ENCODE measurements at regions not wholly inside any gene's neighbourhood (a gene's known extent, or its start where the extent isn't known, plus 50 kb on each side); places are given as distances from the start of the nearest gene placed in this dataset.

DNA sequence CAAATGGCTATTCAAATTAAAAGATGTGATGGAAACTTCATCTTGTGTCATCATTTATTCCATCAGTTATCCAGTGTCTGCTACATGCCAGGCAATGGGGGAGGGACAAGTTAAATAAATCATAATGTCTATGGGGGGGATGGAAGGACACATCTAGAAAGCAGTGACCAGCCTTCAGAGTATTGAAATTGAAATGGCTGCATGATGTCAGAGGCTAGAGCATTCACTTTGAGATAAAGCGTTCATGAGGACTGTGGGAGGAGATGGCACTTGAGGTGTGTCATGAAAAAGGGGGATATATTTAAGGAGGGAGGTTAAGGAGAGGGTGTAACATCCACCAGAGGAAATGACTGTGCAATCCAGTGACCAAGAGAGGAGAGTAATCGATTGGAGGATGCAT is 50.6 kb downstream of the SLIT2 start:
- 92% methylated on average over 2 of the region's 2 CpGs for WGBS
- DNase-seq (ENCODE audit: extremely low spot score) = no peak
- Histone ChIP-seq H3K36me3 (ENCODE audit: insufficient read depth) (no peaks in the 10 kb centered on the region), H3K4me3 (ENCODE audit: low read depth, low read length) (no peak overlapping the region), H3K4me1 (ENCODE audit: insufficient read depth) (no peaks in the 10 kb centered on the region), H3K27ac (ENCODE audit: low read depth) (no peak overlapping the region)

DNA sequence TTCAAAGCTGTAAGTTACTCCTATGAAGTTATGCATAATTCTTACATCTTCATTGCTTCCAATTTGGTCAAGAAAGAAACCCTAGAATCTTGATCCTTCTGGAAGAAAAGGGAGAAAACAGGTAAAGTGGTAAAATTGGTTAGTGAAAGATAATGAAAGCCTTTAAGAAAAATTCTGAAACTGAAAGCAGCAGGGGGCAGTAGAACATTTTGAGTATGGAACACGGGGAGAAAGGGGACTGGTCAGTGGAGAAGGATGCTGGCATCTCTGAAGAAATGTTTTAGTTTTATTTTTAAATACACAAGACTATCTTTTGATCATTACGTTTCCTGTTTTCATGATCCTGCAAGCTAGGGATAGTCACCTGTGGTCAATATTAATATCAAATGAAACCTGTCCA is 54.3 kb downstream of the SLIT2 start:
- 45% methylated on average over 2 of the region's 2 CpGs for WGBS
- no peak overlapping the region for H3K27ac ChIP-seq (ENCODE audit: low read depth)
- no peak for DNase-seq (ENCODE audit: extremely low spot score)
- no peaks in the 10 kb centered on the region for H3K36me3 ChIP-seq (ENCODE audit: insufficient read depth)
- no peaks in the 10 kb centered on the region for H3K4me1 ChIP-seq (ENCODE audit: insufficient read depth)
- no peak overlapping the region for H3K4me3 ChIP-seq (ENCODE audit: low read depth, low read length)

DNA sequence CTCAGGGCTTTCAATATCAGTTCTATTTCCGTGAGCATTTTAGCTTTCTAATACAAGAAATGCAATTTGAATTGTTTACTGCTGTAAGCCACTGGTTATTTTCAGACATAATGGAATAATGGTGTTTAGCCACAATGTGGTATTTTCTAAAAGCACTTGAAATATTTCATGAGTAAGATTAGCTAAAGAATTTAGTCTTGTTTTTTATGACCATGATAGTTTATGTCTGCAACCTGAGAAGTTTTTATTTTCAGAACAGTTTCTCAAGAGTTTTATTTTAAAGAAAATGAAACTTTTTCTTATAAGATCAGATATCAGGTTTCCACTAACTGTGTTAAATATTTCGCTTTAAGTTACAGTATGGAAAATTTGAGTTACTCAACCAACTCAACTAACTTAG is 60.2 kb downstream of the SLIT2 start:
- DNase-seq (ENCODE audit: extremely low spot score) = no peak
- Histone ChIP-seq H3K4me3 (ENCODE audit: low read depth, low read length) (no peak overlapping the region), H3K27ac (ENCODE audit: low read depth) (no peak overlapping the region), H3K36me3 (ENCODE audit: insufficient read depth) (no peaks in the 10 kb centered on the region), H3K4me1 (ENCODE audit: insufficient read depth) (no peaks in the 10 kb centered on the region)
- WGBS = 84% methylated on average over 2 of the region's 2 CpGs

DNA sequence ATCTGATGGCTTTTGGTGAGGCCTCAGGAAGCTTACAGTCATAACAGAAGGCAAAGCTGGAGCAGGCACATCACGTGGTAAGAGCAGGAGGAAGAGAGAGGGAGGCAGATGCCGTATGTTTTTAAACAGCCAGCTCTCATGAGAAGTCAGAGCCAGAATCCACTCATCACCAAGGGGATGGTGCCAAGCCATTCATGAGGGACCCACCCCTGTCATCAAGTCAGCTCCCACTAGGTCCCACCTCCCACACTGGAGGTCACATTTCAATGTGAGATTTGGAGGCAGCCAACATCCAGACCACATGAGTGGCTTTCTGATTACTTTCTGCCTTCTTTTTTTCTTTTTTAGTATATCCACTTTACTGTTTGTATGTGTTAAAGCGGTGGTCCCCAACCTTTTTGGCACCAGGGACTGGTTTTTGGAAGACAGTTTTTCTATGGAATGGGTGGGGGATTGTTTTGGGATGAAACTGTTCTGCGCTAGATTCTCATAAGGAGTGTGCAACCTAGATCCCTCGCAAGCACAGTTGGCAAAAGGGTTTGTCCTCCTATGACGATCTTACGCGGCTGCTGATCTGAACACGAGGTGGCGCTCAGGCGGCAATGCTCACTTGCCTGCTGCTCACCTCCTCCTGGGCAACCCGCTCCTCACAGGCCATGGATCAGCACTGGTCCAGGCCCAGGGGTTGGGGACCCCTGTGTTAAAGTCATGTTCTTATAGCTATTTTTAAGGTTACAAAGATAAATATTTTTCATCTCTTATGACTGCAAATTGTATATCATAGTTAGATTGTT is 61.7 kb downstream of the SLIT2 start:
- Histone ChIP-seq H3K36me3 (ENCODE audit: insufficient read depth) (no peaks in the 10 kb centered on the region), H3K4me3 (ENCODE audit: low read depth, low read length) (no peak overlapping the region), H3K27ac (ENCODE audit: low read depth) (no peak overlapping the region), H3K4me1 (ENCODE audit: insufficient read depth) (no peaks in the 10 kb centered on the region)
- WGBS = 74% methylated on average over 12 of the region's 12 CpGs
- no peak for DNase-seq (ENCODE audit: extremely low spot score)

DNA sequence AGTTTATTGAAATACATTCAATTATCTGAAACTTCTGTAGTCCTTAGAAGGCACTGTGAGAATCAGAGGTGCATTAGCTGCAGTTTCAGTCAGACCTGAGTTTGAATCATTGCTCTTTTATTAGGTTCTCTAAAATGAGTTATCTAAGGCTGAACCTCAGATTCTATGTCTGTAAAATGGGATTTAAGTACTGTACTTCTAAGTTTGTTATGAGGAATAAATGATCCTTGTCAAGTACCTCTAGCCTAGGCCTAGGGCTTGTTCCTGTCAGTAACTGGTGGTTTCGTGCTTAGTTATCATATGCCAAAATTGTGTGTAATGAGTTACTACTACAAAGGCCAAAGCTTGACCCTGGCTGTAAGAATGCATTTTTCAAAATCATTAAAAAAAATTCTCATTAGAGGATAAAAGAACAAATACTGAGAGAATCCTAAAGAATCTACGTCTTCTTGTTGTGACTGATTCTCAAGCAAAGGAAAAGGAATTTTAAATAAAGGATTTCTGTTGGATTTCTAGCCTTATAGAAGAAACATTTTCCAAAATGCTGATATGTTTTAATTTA is 65.8 kb downstream of the SLIT2 start:
- Histone ChIP-seq H3K4me3 (ENCODE audit: low read depth, low read length) (no peak overlapping the region), H3K27ac (ENCODE audit: low read depth) (no peak overlapping the region), H3K36me3 (ENCODE audit: insufficient read depth) (no peaks in the 10 kb centered on the region), H3K4me1 (ENCODE audit: insufficient read depth) (no peaks in the 10 kb centered on the region)
- DNase-seq (ENCODE audit: extremely low spot score) = no peak
- 57% methylated on average over 2 of the region's 2 CpGs for WGBS

DNA sequence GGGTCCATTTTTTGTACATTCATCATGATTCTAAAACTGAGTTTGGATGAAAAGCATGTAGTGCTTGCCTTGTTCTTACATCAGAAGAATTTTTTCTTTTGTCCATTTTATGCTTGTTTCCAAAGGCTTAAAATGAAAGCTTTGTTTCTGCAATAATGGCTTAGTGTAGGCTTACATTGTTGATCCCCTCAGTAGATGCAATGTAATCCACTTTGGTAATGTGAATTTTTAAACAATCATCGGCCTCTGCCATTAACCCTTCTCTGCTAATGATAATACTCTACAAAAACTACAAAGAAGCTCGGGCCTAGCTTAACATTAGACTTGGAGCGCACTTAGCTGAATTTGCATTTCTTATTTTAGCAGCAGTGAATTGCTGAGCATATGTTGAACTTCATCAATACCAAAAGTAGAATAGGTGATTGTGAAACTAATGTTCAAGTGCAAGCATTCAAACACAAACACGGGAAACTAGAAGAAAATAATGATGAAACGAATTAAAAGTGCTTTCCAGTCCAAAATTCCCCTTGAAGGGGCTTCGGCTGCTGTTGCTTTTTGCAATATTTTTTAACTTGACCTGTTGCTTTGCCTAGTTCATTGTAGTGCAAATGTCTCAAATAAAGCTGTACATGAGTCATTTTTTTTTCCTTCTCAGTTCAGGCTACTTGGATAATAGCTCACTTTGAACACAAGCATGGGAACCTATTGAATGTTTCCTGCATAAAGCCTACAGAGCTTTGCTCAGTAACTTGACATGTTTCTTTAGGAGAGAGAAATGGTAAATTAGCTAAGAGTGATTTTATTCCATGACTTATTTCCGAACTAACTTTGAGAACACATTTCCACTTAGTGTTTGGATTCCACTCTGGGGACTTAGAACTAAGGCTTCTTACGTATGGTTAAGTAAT is 66.5 kb downstream of the SLIT2 start:
- no peak overlapping the region for H3K27ac ChIP-seq (ENCODE audit: low read depth)
- WGBS = 54% methylated on average over 8 of the region's 8 CpGs
- no peak for DNase-seq (ENCODE audit: extremely low spot score)
- H3K36me3 ChIP-seq (ENCODE audit: insufficient read depth) = no peaks in the 10 kb centered on the region
- no peaks in the 10 kb centered on the region for H3K4me1 ChIP-seq (ENCODE audit: insufficient read depth)
- no peak overlapping the region for H3K4me3 ChIP-seq (ENCODE audit: low read depth, low read length)

DNA sequence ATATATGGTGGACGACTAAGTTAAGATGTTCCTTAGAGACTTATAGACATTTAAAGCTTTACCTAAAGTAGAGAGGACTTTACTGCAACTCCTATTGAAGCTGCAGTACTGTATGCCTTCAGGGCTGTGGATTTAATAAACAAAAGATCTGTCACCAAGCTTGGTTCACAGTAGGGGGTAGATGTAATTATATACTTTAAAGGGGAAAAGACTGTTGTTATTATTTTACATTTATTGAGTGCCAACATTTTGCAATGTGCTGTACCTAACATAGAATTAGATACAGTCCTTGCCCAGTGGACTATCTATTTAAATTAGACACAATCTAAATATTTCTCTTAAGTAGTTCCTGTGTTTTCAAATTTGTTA is 67.2 kb downstream of the SLIT2 start:
- no peaks in the 10 kb centered on the region for H3K36me3 ChIP-seq (ENCODE audit: insufficient read depth)
- DNase-seq (ENCODE audit: extremely low spot score) = no peak
- WGBS = 64% methylated on average over 1 of the region's 1 CpG
- H3K4me3 ChIP-seq (ENCODE audit: low read depth, low read length) = no peak overlapping the region
- no peak overlapping the region for H3K27ac ChIP-seq (ENCODE audit: low read depth)
- H3K4me1 ChIP-seq (ENCODE audit: insufficient read depth) = no peaks in the 10 kb centered on the region

- Histone ChIP-seq H3K4me3 (ENCODE audit: low read depth, low read length) (no peak overlapping the region), H3K4me1 (ENCODE audit: insufficient read depth) (no peaks in the 10 kb centered on the region), H3K36me3 (ENCODE audit: insufficient read depth) (no peaks in the 10 kb centered on the region), H3K27ac (ENCODE audit: low read depth) (no peak overlapping the region)
- 86% methylated on average over 6 of the region's 6 CpGs for WGBS
- no peak for DNase-seq (ENCODE audit: extremely low spot score)
These were observed 68.3 kb downstream of the SLIT2 start for GRCh38 chr4:20319825-20320612.

- Histone ChIP-seq H3K36me3 (ENCODE audit: insufficient read depth) (no peaks in the 10 kb centered on the region), H3K4me1 (ENCODE audit: insufficient read depth) (no peaks in the 10 kb centered on the region), H3K27ac (ENCODE audit: low read depth) (no peak overlapping the region), H3K4me3 (ENCODE audit: low read depth, low read length) (no peak overlapping the region)
- 92% methylated on average over 6 of the region's 6 CpGs for WGBS
- no peak for DNase-seq (ENCODE audit: extremely low spot score)
These were observed 72.3 kb downstream of the SLIT2 start for GRCh38 chr4:20323991-20324390.

DNA sequence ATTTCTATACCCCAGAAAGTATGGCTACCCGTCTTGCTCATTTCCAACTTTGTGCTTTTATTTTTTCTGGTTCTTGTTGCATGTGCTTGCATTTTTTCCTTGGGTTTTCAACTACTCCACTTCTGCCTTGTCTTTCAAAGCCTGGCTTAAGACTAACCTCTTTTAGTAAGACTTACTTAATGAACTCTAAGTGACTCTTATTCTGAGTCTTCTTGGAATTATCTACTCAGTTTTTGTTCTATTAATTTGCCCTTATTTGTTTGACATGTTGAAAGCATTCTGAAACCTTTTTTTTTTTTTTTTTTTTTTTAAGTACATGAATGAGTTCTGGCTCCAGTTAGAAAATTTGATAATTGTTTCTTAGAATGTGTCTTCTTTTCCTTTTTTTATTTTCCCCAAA is 74.8 kb downstream of the SLIT2 start:
- Histone ChIP-seq H3K4me3 (ENCODE audit: low read depth, low read length) (no peak overlapping the region), H3K27ac (ENCODE audit: low read depth) (no peak overlapping the region), H3K4me1 (ENCODE audit: insufficient read depth) (no peaks in the 10 kb centered on the region), H3K36me3 (ENCODE audit: insufficient read depth) (no peaks in the 10 kb centered on the region)
- 81% methylated on average over 1 of the region's 1 CpG for WGBS
- no peak for DNase-seq (ENCODE audit: extremely low spot score)

DNA sequence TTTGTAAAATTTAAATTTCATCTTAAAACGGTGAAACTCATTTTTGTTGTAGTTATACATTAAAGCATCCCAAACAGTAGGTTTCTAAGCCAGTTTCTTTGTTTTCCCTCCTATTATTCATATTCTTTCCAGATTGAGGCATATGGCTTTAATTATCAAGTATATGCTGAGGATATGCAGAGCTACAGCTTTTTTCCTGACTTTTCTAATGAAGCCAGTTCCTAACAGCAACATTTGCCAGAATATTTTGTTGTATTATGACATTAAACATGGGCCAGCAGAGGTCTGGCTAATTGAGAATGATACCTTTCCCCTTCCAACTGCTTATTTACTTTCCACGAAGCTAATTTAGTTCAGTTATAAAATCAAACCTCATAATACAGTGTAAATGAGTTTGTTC is 75.3 kb downstream of the SLIT2 start:
- no peak for DNase-seq (ENCODE audit: extremely low spot score)
- H3K27ac ChIP-seq (ENCODE audit: low read depth) = no peak overlapping the region
- 68% methylated on average over 2 of the region's 2 CpGs for WGBS
- H3K4me1 ChIP-seq (ENCODE audit: insufficient read depth) = no peaks in the 10 kb centered on the region
- H3K4me3 ChIP-seq (ENCODE audit: low read depth, low read length) = no peak overlapping the region
- no peaks in the 10 kb centered on the region for H3K36me3 ChIP-seq (ENCODE audit: insufficient read depth)

DNA sequence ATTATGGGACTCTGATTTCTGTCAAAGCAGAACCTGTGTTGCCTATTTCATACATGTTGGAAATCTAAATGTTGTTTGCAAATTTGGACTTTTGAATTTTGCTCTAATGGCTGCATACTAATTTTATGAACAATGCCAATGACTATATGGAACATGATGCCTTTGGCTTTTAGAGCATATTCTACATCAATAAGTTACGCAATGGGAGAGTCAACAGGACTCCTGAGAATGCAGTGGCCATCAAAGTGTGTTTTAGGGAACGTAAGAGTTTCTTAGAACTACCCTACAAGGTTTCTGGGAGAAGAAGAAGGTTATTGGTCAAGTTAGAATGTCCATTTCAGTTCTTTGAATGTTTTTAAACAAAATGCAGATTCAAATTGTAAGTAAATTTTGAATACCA is 76.1 kb downstream of the SLIT2 start:
- 93% methylated on average over 2 of the region's 2 CpGs for WGBS
- Histone ChIP-seq H3K27ac (ENCODE audit: low read depth) (no peak overlapping the region), H3K4me1 (ENCODE audit: insufficient read depth) (no peaks in the 10 kb centered on the region), H3K4me3 (ENCODE audit: low read depth, low read length) (no peak overlapping the region), H3K36me3 (ENCODE audit: insufficient read depth) (no peaks in the 10 kb centered on the region)
- DNase-seq (ENCODE audit: extremely low spot score) = no peak

DNA sequence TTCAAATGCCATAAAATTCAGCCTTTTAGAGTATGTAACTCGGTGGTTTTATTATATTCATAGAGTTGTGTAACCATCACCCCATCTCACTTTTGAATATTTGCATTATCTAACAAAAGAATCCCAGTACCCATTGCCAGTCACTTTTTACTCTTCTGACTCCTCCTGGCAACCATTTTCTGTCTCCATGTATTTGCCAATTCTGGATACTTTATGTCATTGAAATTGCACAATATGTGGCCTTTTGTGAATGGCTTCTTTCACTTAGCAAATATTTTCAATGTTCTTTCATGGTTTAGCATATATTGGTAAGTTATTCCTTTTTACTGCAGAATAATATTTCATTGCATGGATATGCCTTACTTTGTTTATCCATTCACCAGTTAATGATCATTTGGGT is 79.9 kb downstream of the SLIT2 start:
- Histone ChIP-seq H3K27ac (ENCODE audit: low read depth) (no peak overlapping the region), H3K36me3 (ENCODE audit: insufficient read depth) (no peaks in the 10 kb centered on the region), H3K4me3 (ENCODE audit: low read depth, low read length) (no peak overlapping the region), H3K4me1 (ENCODE audit: insufficient read depth) (no peaks in the 10 kb centered on the region)
- no peak for DNase-seq (ENCODE audit: extremely low spot score)
- WGBS = 79% methylated on average over 1 of the region's 1 CpG
